Activated naive CD4-positive, alpha-beta T cell treated with anti-CD3 and anti-CD28 coated beads, Interleukin-2, amount 50 U/mL, for 72 hours (primary cell): ENCODE measurements at regions not wholly inside any gene's neighbourhood (a gene's known extent, or its start where the extent isn't known, plus 50 kb on each side); places are given as distances from the start of the nearest gene placed in this dataset.
A peak's percentile ranks its signal among the peaks of the same experiment; 100 is the strongest.

ENCODE experiments used
- ATAC-seq, 2 donors: fragments of 150-1000 bp; cut with Tn5 transposase; 2 replicates each; pipeline ENCODE4 v1.10.0; 2021; ENCODE audit warnings: mild to moderate bottlenecking in 2 of 2, moderate library complexity in 2 of 2
- DNase-seq, 2 donors: peaks; one replicate each; pipeline ENCODE4 v3.0.0; 2021 to 2022; ENCODE audit warnings: low spot score in 2 of 2
- H3K27ac Mint-ChIP-seq, 2 donors: one replicate each; pipeline ENCODE4 v1.8.0; 2022; ENCODE audit warnings: mild to moderate bottlenecking in 2 of 2, mixed read lengths in 2 of 2
- H3K36me3 Mint-ChIP-seq, 2 donors: one replicate each; pipeline ENCODE4 v1.8.0; 2022; ENCODE audit warnings: mixed read lengths in 2 of 2
- H3K9me3 Mint-ChIP-seq, 2 donors: one replicate each; pipeline ENCODE4 v1.8.0; 2022; ENCODE audit warnings: mixed read lengths in 2 of 2

GRCh38 chr2:239566162-239566994, 165.6 kb upstream of the HDAC4 start:
- Mint-ChIP-seq H3K27ac (no peak overlapping the region), H3K36me3 (no peaks in the 10 kb centered on the region), H3K9me3 (no peaks in the 10 kb centered on the region)
- DNase-seq: peak in 1 of 2 donors; percentile 47
- ATAC-seq: no peak

DNA sequence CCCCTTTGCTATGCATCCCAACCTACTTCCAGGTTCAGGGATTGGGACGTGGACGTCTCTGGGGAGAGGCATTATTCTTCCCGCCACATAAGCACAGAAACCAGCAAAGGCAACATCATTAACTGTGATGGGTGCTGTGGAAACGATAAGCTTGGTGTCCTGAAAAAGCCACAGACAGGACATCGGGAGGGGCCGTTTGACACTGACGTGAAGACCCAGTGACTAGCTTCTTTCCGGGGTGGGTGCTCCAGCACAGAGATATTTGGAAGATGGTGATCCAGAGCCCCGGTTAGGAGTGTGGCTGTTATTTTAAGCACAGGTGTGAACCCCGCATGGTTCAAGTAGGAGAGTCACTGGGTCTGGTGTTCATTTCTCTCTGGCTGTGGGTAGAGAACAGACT, 163.8 kb upstream of the HDAC4 start:
- H3K9me3 Mint-ChIP-seq: no peaks in the 10 kb centered on the region
- no peaks in the 10 kb centered on the region for H3K36me3 Mint-ChIP-seq
- ATAC-seq (no peak), DNase-seq (peak in 1 of 2 donors; percentile 18)
- H3K27ac Mint-ChIP-seq: no peak overlapping the region

DNA sequence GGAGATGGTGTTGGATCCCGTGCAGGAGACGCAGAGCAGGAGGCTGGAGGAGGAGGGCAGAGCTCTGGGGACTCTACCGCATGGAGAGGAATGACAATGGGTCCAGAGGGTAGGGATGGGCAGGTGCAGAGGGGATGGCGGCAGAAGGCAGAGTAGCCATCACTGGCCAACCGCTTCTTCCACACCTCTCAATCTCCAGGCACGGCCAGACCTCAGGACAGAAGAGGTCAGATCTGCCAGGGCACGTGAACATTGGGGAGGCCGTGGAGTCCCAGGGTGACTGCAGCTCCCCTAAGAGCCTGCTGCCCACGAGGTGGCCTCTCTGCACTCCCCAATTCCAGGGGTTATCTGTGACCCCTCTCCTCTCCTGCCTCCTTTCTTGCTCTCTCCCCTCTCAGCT, 162.7 kb upstream of the HDAC4 start:
- no peaks in the 10 kb centered on the region for H3K36me3 Mint-ChIP-seq
- H3K9me3 Mint-ChIP-seq: no peaks in the 10 kb centered on the region
- H3K27ac Mint-ChIP-seq: no peak overlapping the region
- no peak for ATAC-seq
- no peak for DNase-seq

DNA sequence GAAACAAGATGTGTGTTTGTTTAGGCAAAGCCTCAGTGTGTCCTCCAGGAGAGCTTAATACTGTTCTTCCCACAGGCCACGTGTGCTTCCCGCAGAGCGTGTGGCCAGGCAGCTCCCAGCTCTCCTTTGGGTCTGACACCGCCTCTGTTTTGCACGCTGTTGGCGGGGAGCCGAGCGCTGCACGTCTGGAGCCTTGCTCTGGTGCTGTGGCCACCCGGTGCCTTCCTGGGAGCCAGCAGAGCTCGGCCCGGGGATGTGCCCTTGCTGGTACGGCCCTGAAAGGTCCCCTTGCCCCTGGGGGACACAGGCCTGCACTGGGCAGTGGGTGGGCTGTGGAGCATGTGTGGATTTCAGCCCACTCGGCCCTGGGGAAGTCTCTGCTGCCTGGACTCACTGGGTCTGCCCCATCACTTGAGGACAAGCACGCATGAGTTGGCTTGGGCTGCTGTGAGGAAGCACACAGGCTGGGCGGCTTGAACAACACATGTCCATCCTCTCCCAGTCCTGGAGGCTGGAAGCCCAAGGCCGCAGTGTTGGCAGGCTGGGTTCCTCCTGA, 160.7 kb upstream of the HDAC4 start:
- ATAC-seq: no peak
- Mint-ChIP-seq H3K9me3 (no peaks in the 10 kb centered on the region), H3K36me3 (no peaks in the 10 kb centered on the region), H3K27ac (no peak overlapping the region)
- DNase-seq: peak in 1 of 2 donors; percentile 35

DNA sequence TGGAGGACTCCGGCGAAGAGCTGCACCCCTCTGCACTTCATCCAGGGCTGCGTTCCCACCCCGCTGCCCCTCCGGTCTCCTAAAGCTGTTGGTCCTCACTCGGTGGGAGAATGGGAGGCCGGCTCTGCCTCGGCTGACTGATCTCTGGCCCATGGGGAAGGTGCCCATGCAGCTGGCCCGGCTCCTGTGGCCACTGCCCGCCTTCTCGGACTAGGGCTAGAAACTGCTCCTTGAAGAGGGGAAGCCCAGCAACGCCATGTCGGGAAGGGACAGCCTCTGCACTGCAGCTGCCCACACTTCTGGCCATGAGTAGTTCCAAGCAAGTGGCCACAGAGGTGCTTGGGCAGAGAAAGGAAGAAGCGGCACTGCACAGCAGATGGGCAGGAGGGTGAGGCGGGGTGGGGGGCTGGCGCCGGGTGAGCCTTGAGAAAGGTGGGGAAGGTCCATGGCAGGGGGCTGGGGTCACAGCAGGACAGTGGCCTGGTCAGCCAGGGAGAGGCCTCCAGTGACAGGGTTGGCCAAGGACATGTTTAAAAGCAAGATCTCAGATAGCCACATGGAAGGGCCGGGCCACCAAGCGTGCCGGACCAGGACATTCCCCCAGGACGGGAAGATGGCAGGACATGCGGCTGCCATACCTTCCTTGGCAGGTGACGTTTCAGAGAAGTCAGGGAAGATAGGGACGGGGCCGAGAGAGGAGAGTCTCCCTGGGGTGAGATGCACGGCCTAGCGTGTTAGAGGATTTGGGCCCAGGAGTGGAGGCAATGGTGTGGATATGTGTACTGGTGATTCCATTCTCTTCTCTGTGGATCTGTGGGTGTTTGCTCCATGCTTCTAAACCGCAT, 158.8 kb upstream of the HDAC4 start:
- Mint-ChIP-seq H3K36me3 (no peaks in the 10 kb centered on the region), H3K27ac (no peak overlapping the region), H3K9me3 (no peaks in the 10 kb centered on the region)
- DNase-seq (peak in 1 of 2 donors; percentile 50), ATAC-seq (no peak)

DNA sequence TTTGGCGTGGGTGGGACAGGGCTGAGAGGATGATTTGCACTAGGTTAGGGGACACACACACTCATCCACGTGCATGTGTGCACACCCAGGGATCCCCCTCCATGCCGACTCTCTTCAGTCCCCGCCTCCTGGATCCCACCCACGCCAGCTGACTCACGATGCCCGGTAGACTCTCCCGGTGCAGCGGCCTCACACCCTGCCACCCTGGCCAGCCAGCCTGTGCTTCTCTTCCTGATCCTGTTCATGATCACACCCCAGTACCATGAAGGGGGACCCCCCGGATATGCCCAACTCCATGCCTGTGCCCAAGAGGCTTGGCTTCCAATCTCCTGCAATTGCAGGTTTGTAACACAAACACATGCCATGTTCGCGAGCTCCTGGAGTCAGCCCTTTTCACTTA, 157.8 kb upstream of the HDAC4 start:
- Mint-ChIP-seq H3K9me3 (no peaks in the 10 kb centered on the region), H3K27ac (no peak overlapping the region), H3K36me3 (no peaks in the 10 kb centered on the region)
- ATAC-seq: no peak
- peak in 1 of 2 donors; percentile 28 for DNase-seq

DNA sequence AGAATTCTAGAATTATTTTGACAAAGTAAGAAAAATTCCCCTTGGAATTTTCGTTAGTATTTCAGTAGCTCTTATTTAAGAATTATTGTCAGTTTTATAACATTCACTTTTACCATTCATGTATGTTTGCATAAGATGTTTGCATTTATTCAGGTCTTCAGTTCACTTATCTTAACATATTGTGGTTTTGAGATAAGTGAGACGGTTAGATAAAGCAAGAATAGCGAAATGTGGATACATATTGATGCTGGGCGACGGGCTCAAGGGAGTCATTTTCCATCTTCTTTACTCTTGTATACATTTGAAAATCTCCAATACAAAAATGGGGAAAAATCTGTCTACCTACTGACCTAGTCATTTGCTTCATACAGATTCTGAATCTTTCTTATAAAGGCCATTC, 156.7 kb upstream of the HDAC4 start:
- no peaks in the 10 kb centered on the region for H3K36me3 Mint-ChIP-seq
- DNase-seq (no peak), ATAC-seq (no peak)
- H3K27ac Mint-ChIP-seq: no peak overlapping the region
- no peaks in the 10 kb centered on the region for H3K9me3 Mint-ChIP-seq

DNA sequence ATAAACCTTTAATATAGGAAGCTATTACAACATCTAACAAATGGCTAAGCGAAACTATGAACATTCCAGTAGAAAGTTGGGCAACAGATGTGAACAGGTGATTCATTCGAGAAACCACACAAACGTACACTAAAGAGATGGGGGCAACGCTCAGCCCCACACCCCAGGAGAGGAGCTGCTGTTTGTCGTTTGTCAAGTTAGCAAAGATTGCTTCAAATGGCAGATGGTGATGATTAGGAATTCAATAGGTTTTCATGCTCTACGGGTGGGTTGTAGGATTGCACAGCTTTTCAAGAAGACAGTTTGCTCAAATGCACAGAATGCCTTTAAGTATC, 154.7 kb upstream of the HDAC4 start:
- ATAC-seq (peak in 1 of 2 donors; percentile 18), DNase-seq (peak in 1 of 2 donors; percentile 0)
- no peaks in the 10 kb centered on the region for H3K9me3 Mint-ChIP-seq
- H3K36me3 Mint-ChIP-seq: no peaks in the 10 kb centered on the region
- no peak overlapping the region for H3K27ac Mint-ChIP-seq

DNA sequence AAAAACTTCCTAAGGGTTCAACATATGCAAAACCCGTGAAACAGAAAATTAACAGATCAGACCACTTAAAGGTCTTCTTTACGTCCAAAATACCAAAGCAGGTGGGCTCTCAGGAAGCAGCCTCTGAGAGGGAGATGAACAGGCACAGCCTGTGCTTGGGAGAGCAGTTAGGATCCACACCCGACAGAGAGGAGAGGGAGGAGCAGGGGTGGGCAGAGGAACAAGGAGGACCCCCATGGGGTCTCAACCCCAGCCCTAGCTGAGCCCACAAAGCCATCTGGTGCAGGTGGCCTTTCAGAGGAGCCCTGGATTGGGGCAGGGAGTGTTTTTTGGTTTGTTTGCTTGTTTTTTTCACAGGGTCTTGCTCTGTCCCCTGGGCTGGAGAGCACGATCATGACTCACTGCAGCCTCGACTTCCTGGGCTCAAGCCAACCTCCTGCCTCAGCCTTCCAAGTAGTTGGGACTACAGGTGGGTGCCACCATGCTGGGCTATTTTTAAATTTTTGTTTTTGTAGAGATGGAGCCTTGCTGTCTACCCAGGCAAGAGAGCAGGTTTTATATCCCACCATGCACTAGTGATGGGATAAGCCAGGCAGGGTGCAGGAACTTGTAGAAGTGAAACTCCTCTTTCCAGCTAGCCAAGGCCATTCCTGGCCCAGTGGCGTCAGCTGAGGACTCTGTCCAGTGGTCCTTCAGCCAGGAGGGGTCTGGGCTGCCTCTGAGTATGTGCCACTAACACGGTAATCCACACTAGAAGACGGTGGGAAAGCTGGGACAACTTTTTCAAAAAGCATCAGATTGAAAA, 154.1 kb upstream of the HDAC4 start:
- DNase-seq (peak in 1 of 2 donors; percentile 9), ATAC-seq (no peak)
- H3K27ac Mint-ChIP-seq: no peak overlapping the region
- H3K36me3 Mint-ChIP-seq: no peaks in the 10 kb centered on the region
- H3K9me3 Mint-ChIP-seq: no peaks in the 10 kb centered on the region

GRCh38 chr2:239553376-239554000, 152.7 kb upstream of the HDAC4 start:
- DNase-seq: peak in 1 of 2 donors; percentile 41
- no peak for ATAC-seq

GRCh38 chr2:239552213-239552926, 151.6 kb upstream of the HDAC4 start:
- no peak overlapping the region for H3K27ac Mint-ChIP-seq
- DNase-seq: peak in 1 of 2 donors; percentile 48
- ATAC-seq: no peak
- H3K36me3 Mint-ChIP-seq: no peaks in the 10 kb centered on the region
- no peaks in the 10 kb centered on the region for H3K9me3 Mint-ChIP-seq

More at GRCh38 chr2:239553376-239554000, 152.7 kb upstream of the HDAC4 start:
- Mint-ChIP-seq H3K9me3 (no peaks in the 10 kb centered on the region), H3K36me3 (no peaks in the 10 kb centered on the region), H3K27ac (peak overlapping the region in 1 of 2 donors; percentile 68)

DNA sequence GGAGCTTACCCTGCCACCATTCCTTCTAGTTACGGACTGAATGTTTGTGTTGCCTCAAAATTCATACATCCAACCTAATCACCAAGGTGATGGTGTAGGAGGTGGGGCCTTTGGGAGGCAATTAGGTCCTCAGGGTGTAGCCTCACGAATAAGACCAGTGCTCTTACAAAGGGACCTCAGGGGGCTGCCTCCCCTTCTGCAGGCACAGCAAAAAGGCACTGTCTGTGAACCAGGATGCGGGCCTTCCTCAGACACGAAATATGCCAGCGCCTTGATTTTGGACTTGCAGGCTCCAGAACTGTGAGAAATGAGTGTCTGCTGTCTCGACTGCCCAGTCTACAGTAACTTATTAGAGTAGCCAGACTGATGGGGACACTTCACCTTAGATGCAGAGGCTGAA, 150.4 kb upstream of the HDAC4 start:
- peaks cover 0 to 1% of the 10 kb centered on the region in 2 donors for H3K36me3 Mint-ChIP-seq
- H3K9me3 Mint-ChIP-seq: no peaks in the 10 kb centered on the region
- peak in 1 of 2 donors; percentile 34 for DNase-seq
- ATAC-seq: no peak
- H3K27ac Mint-ChIP-seq: no peak overlapping the region

- Mint-ChIP-seq H3K9me3 (no peaks in the 10 kb centered on the region), H3K27ac (no peak overlapping the region), H3K36me3 (peaks cover under 1 to 10% of the 10 kb centered on the region in 2 donors)
- ATAC-seq: no peak
- peak in 1 of 2 donors; percentile 28 for DNase-seq
Observed at GRCh38 chr2:239550357-239550756, 149.5 kb upstream of the HDAC4 start.

DNA sequence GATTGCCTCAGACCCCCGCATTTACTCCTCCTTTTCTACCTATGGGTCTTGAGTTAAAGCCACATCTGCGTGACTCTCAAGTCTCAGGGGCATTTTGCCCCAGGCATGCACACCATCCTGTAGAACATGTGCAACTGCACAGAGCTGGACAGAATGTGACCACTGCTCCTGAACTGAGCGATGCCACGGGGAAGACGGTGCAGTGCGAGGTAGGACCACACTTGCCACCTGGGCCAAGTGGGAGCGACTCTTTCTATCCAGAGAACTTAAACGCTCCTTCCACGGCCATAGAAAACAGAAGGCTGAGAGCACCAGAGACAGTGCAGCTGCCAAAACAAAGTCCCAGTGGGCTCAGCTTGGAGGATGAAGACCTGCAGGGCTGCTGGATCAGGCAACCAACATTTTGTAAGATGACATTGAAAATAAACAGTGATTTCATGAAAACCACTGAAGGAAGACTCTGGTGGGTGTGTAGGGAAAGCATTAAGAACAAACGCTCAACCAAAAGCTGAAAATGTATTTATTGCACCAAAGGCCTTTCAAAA, 149.0 kb upstream of the HDAC4 start:
- ATAC-seq (no peak), DNase-seq (peak in 1 of 2 donors; percentile 41)
- Mint-ChIP-seq H3K27ac (no peak overlapping the region), H3K9me3 (peaks cover 0 to 3% of the 10 kb centered on the region in 2 donors), H3K36me3 (peaks cover 6 to 16% of the 10 kb centered on the region in 2 donors)

DNA sequence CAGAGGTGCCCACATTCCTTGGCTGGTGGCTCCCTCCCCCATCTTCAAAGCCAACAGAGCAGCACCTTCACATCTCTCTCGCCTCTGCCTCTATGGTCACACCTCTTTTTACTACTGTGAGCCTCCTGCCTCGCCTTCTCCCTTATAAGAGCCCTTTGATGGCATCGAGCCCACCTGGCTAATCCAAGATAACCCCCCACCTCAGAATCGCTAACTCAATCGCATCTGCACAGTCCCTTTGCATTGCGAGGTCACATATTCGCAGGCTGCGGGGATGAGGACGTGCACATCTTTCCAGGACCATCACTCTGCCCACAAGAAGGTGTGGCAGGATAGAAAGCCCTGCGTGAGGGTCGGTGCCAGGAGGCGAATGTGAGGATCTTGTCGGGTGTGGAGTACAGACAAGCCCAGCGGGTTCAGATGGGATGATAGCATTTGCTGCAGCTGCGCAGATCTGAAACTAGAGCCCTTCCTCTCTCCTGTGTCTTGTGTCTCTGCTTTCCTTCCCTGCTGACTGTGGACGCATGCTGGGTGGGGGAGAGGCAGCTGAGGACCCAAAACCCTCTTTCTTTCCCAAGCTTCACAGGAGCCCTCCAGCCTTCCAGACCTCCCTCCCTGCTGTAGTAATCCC, 148.3 kb upstream of the HDAC4 start:
- Mint-ChIP-seq H3K36me3 (peaks cover 8 to 23% of the 10 kb centered on the region in 2 donors), H3K27ac (peak overlapping the region in 1 of 2 donors; percentile 77), H3K9me3 (peaks cover 0 to 3% of the 10 kb centered on the region in 2 donors)
- ATAC-seq (no peak), DNase-seq (no peak)
